AG09319 (cell line): ENCODE measurements at regions not wholly inside any gene's neighbourhood (a gene's known extent, or its start where the extent isn't known, plus 50 kb on each side); places are given as distances from the start of the nearest gene placed in this dataset.

ENCODE experiments used
- DNase-seq: peaks from one replicate; pipeline ENCODE4 v3.0.0-alpha.2; 2010; ENCODE audit warnings: low read depth; ENCODE audit errors: extremely low read depth
- CTCF ChIP-seq: IDR thresholded peaks from 2 replicates; pipeline ENCODE4 v1.5.1; 2011; ENCODE audit warnings: low read depth, mild to moderate bottlenecking, inconsistent platforms, low read length, moderate library complexity

DNA sequence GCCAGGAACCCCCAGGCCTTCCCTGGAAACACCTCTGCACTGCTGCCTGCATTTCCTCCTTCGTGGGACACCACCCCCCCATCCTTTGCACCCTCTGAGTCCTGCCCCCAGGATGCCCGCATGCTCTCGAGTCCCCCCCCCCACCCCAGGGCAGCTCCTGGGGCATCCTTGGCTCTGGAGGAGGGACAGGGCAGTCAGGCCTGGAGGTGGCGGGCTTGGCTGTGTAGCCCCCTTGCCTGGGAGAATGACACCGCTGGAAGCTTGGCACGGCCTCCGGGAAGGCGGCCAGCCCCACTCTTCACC lies 98.9 kb upstream of the GSE1 start:
- no peak for DNase-seq
- TF ChIP-seq CTCF, result no peak; the same call in 1 of the 2 replicates

DNA sequence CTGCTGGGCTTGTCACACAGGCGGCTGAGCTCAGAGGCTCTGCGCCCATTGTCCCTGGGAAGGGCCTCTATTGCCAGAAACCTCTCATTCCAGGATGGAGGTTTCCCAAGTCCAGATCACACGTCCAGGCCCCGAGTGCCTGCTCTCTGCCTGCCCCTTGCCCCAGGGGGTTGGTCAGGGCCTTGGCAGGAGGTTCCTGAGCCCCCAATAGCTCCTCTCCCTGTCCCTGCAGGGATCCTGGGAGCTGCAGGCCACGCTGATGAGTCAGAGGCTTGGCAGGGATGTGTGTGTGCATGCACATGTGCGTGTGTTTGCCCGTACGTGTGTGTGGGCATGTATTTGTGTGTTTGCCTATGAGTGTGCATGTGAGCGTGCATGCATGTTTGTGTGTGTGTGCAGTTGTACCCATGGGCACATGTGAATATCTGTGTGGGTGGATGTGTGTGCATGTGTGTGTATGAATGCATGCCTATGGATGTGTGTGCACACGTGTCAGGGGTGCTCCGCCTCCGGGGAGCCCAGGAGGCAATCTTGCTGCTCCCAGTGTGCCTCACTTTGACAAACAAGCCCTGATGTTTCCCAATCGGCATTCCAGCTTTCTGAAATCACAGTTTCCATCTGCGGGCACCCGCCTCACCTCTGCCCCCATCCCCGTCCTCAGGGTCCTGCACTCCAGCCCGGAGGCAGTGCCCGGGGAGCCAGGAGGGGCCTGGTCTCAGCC lies 98.4 kb upstream of the GSE1 start:
- peak; percentile 85 for DNase-seq
- TF ChIP-seq CTCF, result peak; percentile 17

DNA sequence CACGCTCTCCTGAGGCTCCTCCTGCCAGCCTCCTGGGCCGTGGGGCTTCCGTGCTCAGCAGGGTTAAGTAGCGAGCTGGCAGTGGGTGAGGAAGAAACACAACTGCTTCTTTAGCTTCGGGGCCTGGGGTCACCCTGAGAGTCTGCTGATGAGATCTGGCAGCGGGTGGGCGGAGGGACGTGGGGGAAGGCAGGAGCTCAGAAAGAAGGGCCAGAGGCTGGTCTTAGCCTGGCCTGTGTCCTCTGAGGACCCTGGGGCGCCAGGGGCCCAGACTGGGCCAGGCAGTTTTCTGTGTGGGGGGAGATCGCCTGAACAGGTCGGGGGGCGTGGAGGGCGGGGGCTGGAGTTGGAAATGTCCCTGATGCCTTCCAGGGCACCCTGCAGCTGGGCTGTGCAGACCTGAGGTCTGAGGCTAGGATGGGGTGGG lies 97.8 kb upstream of the GSE1 start:
- no peak for TF ChIP-seq CTCF
- no peak for DNase-seq

- no peak for DNase-seq
- TF ChIP-seq CTCF, result no peak
These were observed 97.2 kb upstream of the GSE1 start for GRCh38 chr16:85515830-85516397.

GRCh38 chr16:85517154-85517553 lies 96.0 kb upstream of the GSE1 start:
- no peak for TF ChIP-seq CTCF
- no peak for DNase-seq

- no peak for DNase-seq
These were observed 95.5 kb upstream of the GSE1 start for GRCh38 chr16:85517563-85518179.

More at GRCh38 chr16:85517563-85518179, 95.5 kb upstream of the GSE1 start:
- TF ChIP-seq CTCF, result no peak
